K562 (cell line): ENCODE measurements at regions not wholly inside any gene's neighbourhood (a gene's known extent, or its start where the extent isn't known, plus 50 kb on each side); places are given as distances from the start of the nearest gene placed in this dataset.

Experiments used
- ATAC-seq: fragments of 200-7000 bp; cut with Tn5 transposase; 3 replicates; pipeline ENCODE4 v1.9.1; 2020; ENCODE audit warnings: moderate library complexity
- BruUV-seq: library from RNA; stranded (reverse); fragments of 400-500 nt; replicated peaks from 2 replicates; lab custom pipeline; 2021; lab: Mats Ljungman, UMichigan
- CTCF ChIA-PET: fragments of 300-600 bp; formaldehyde crosslinking; extraction: SDS; loops from one replicate; lab custom pipeline; 2021; ENCODE audit warnings: low intra/inter-chr PET ratio; lab: Yijun Ruan, JAX
- POLR2A ChIA-PET: fragments of 300-600, 350-650 bp; sonication (Branson Sonifier 250); formaldehyde crosslinking; extraction: SDS; loops from one replicate; lab custom pipeline; 2021; ENCODE audit warnings: antibody characterized with exemption, inconsistent platforms; lab: Yijun Ruan, JAX
- DNase-seq, 4 experiments: peaks; one replicate each; pipeline versions ENCODE4 v3.0.0 to v3.0.0-alpha.2; 2011 to 2018; ENCODE audit warnings: low spot score in 3 of 4, mixed read lengths in 3 of 4; ENCODE audit errors: extremely low read depth in 1 of 4
- FAIRE-seq: peaks from 2 replicates; lab custom pipeline; 2011; peaks lifted over from hg19 to GRCh38; lab: Jason Lieb, UNC
- H2AFZ ChIP-seq: 2 replicates; pipeline ENCODE4 v1.6.0; 2011; ENCODE audit warnings: low read depth, low read length, control low read depth, inconsistent platforms
- H3K27ac ChIP-seq: fragments of 200-600 bp; 3 replicates; pipeline ENCODE4 v1.8.0; 2011; ENCODE audit warnings: low read depth, mild to moderate bottlenecking, control low read depth, inconsistent platforms, low read length, moderate library complexity, mixed read lengths; ENCODE audit errors: extremely low read depth
- H3K27me3 ChIP-seq, 2 experiments: fragments of 300-600 bp in 1 of 2; 2 replicates in 1 of 2; 3 replicates in 1 of 2; pipeline versions ENCODE4 v1.6.0 to v1.8.0; 2011; ENCODE audit warnings: inconsistent platforms in 2 of 2, low read length in 2 of 2, mild to moderate bottlenecking in 1 of 2, mixed read lengths in 1 of 2, moderate library complexity in 1 of 2; ENCODE audit not compliant: control insufficient read depth in 2 of 2, insufficient read depth in 2 of 2
- H3K36me3 ChIP-seq: fragments of 300-600 bp; 3 replicates; pipeline ENCODE4 v1.8.0; 2011; ENCODE audit warnings: mild to moderate bottlenecking, low read length, inconsistent platforms; ENCODE audit not compliant: control insufficient read depth, insufficient read depth
- H3K4me1 ChIP-seq, 2 experiments: fragments of 200-600 bp in 1 of 2; replicated peaks in 1 of 2; 2 replicates in 1 of 2; 3 replicates in 1 of 2; pipeline versions ENCODE4 v1.5.1 to v1.8.0; 2011; ENCODE audit warnings: inconsistent platforms in 2 of 2, low read length in 2 of 2, mild to moderate bottlenecking in 1 of 2, mixed read lengths in 1 of 2, moderate library complexity in 1 of 2; ENCODE audit not compliant: control insufficient read depth in 2 of 2, insufficient read depth in 2 of 2
- H3K4me2 ChIP-seq: 2 replicates; pipeline ENCODE4 v1.6.1; 2011; ENCODE audit warnings: low read length, control low read depth, inconsistent platforms, mixed read lengths; ENCODE audit not compliant: insufficient read depth
- H3K4me3 ChIP-seq: fragments of 200-600 bp; sonication (generic), shearing (Covaris generic); 2 replicates; pipeline ENCODE4 v1.5.1; 2016; ENCODE audit warnings: control low read depth, inconsistent platforms
- H3K79me2 ChIP-seq: fragments of 200-600 bp; 3 replicates; pipeline ENCODE4 v1.8.0; 2011; ENCODE audit warnings: low read length, inconsistent platforms; ENCODE audit not compliant: control insufficient read depth, insufficient read depth
- H3K9ac ChIP-seq, 2 experiments: 2 replicates each; pipeline versions ENCODE4 v1.6.0 to v1.6.1; 2011; ENCODE audit warnings: low read depth in 2 of 2, low read length in 2 of 2, control low read depth in 1 of 2, inconsistent platforms in 1 of 2, mild to moderate bottlenecking in 1 of 2, mixed read lengths in 1 of 2; ENCODE audit not compliant: insufficient read depth in 1 of 2
- H3K9me1 ChIP-seq: one replicate; pipeline ENCODE4 v1.6.0; 2011; ENCODE audit warnings: inconsistent platforms, mild to moderate bottlenecking, low read length, moderate library complexity; ENCODE audit not compliant: control insufficient read depth, insufficient read depth
- H3K9me3 ChIP-seq: replicated peaks from 2 replicates; pipeline ENCODE4 v1.5.1; 2011; ENCODE audit warnings: low read depth, low read length, inconsistent platforms; ENCODE audit not compliant: control insufficient read depth, insufficient read depth
- H4K20me1 ChIP-seq: replicated peaks from 2 replicates; pipeline ENCODE4 v1.6.1; 2011; ENCODE audit warnings: low read length, inconsistent platforms, mixed read lengths; ENCODE audit not compliant: control insufficient read depth, insufficient read depth
- ARHGAP35 ChIP-seq: fragments of 450-650 bp; IDR thresholded peaks from 2 replicates; pipeline ENCODE4 v1.6.1; 2018; ENCODE audit not compliant: partially characterized antibody
- BCOR ChIP-seq: fragments of 450-650 bp; IDR thresholded peaks from 2 replicates; pipeline ENCODE4 v1.6.1; 2016
- GABPB1 ChIP-seq: sonication (generic); formaldehyde crosslinking; IDR thresholded peaks from 2 replicates; pipeline ENCODE4 v1.8.0; 2022; ENCODE audit warnings: mild to moderate bottlenecking, missing genetic modification reagents
- HMBOX1 ChIP-seq: sonication (generic); IDR thresholded peaks from 2 replicates; pipeline ENCODE4 v1.6.1; 2016
- KLF1 ChIP-seq: fragments of 450-650 bp; IDR thresholded peaks from 2 replicates; pipeline ENCODE4 v1.6.1; 2016; ENCODE audit warnings: missing genetic modification characterization, missing compliant biosample characterization
- KLF13 ChIP-seq: fragments of 450-650 bp; IDR thresholded peaks from 2 replicates; pipeline ENCODE4 v1.6.1; 2016; ENCODE audit warnings: missing genetic modification characterization, low read depth, mild to moderate bottlenecking, missing compliant biosample characterization, moderate library complexity, borderline replicate concordance
- MCM3 ChIP-seq: fragments of 450-650 bp; IDR thresholded peaks from 2 replicates; pipeline ENCODE4 v1.6.1; 2016
- MGA ChIP-seq: fragments of 450-650 bp; IDR thresholded peaks from 2 replicates; pipeline ENCODE4 v1.6.1; 2016; ENCODE audit warnings: mild to moderate bottlenecking, moderate library complexity
- NELFE ChIP-seq: IDR thresholded peaks from 2 replicates; pipeline ENCODE4 v1.6.1; 2011; ENCODE audit warnings: mild to moderate bottlenecking; ENCODE audit not compliant: insufficient read depth, insufficient read length
- PYGO2 ChIP-seq: fragments of 450-650 bp; IDR thresholded peaks from 2 replicates; pipeline ENCODE4 v1.6.1; 2016; ENCODE audit warnings: mild to moderate bottlenecking, missing genetic modification characterization, moderate library complexity, missing compliant biosample characterization
- ZC3H11A ChIP-seq: IDR thresholded peaks from 2 replicates; pipeline ENCODE4 v1.6.1; 2012; ENCODE audit warnings: low read depth, low read length, improper control_type of control experiment
- WGBS: fragments of 100-300 bp; shearing (Covaris generic); methylation state at CpG from one replicate; pipeline ENCODE4 v1.1.6; 2016; ENCODE audit warnings: low coverage, mixed read lengths; ENCODE audit not compliant: insufficient coverage; ENCODE audit errors: missing lambda C conversion rate; 5-methylcytosine and 5-hydroxymethylcytosine counted together
- in situ Hi-C: fragments of 300-500 bp; cut with MboI; formaldehyde crosslinking; loops from 4 replicates; pipeline ENCODE4 v1.15.0; 2018; ENCODE audit warnings: inconsistent platforms, mixed read lengths
- intact Hi-C: fragments of 100-400 bp; cut with micrococcal nuclease; formaldehyde crosslinking; loops from 2 replicates; pipeline ENCODE4 v1.14.2; 2022

- H3K4me3 ChIP-seq: no peak overlapping the region
- no TSS peak for BruUV-seq
- ChIA-PET CTCF (no interaction called here), POLR2A (interaction anchor here (0.8 kb wide), 1 partner anchor 75 kb away, joined by 4 read pairs; no protein-coding TSS in a partner anchor)
- H3K27ac ChIP-seq: no peak overlapping the region
- no peak overlapping the region for H3K4me2 ChIP-seq
- H3K36me3 ChIP-seq: no peaks in the 10 kb centered on the region
- FAIRE-seq (no peak), DNase-seq (no peak), ATAC-seq (no peak)
- H4K20me1 ChIP-seq: peaks cover 13% of the 10 kb centered on the region
- no peak overlapping the region for H2AFZ ChIP-seq
- 0% methylated on average over 2 of the region's 2 CpGs for WGBS
- H3K4me1 ChIP-seq: peaks cover 0 to 5% of the 10 kb centered on the region in 2 experiments; a peak in 1 of 5 replicates
- intact Hi-C loops (no loop called here), in situ Hi-C loops (no loop called here)
- no peak overlapping the region for H3K9ac ChIP-seq
- peaks cover 44 to 67% of the 10 kb centered on the region in 2 experiments for H3K27me3 ChIP-seq
- peaks cover 5% of the 10 kb centered on the region for H3K9me1 ChIP-seq
- H3K79me2 ChIP-seq: no peaks in the 10 kb centered on the region
- H3K9me3 ChIP-seq: no peaks in the 10 kb centered on the region
- TF ChIP-seq KLF13 (tag) (no peak), NELFE (no peak), ARHGAP35 (peak; percentile 71), GABPB1 (CRISPR knock-in tag) (no peak), BCOR (peak; percentile 65; the same call in 1 of the 2 replicates), PYGO2 (tag) (no peak), HMBOX1 (no peak), KLF1 (tag) (no peak), MGA (0 out of 2 replicates have a peak, but pooled peaks have one; percentile 11), MCM3 (no peak), ZC3H11A (no peak)
Observed at GRCh38 chr7:132899-133298, 59.5 kb upstream of the FAM20C start.
